A549 (cell line): ENCODE measurements at regions not wholly inside any gene's neighbourhood (a gene's known extent, or its start where the extent isn't known, plus 50 kb on each side); places are given as distances from the start of the nearest gene placed in this dataset.

Source experiments
- CTCF ChIP-seq: fragments of >200 bp; sonication (Bioruptor Twin); formaldehyde crosslinking; IDR thresholded peaks from 3 replicates; pipeline ENCODE4 v1.5.1; 2016
- EHMT2 ChIP-seq: fragments of 200-600 bp; sonication (generic); IDR thresholded peaks from 2 replicates; pipeline ENCODE4 v1.6.1; 2016; ENCODE audit warnings: antibody characterized with exemption, low read depth, mild to moderate bottlenecking, moderate library complexity
- MAZ ChIP-seq: fragments of 150-350 bp; IDR thresholded peaks from 2 replicates; pipeline ENCODE4 v1.6.1; 2014; ENCODE audit warnings: antibody characterized with exemption, low read depth, low read length, borderline replicate concordance
- POLR2A ChIP-seq: IDR thresholded peaks from 2 replicates; pipeline ENCODE4 v1.6.1; 2012; ENCODE audit warnings: mild to moderate bottlenecking, low read length

DNA sequence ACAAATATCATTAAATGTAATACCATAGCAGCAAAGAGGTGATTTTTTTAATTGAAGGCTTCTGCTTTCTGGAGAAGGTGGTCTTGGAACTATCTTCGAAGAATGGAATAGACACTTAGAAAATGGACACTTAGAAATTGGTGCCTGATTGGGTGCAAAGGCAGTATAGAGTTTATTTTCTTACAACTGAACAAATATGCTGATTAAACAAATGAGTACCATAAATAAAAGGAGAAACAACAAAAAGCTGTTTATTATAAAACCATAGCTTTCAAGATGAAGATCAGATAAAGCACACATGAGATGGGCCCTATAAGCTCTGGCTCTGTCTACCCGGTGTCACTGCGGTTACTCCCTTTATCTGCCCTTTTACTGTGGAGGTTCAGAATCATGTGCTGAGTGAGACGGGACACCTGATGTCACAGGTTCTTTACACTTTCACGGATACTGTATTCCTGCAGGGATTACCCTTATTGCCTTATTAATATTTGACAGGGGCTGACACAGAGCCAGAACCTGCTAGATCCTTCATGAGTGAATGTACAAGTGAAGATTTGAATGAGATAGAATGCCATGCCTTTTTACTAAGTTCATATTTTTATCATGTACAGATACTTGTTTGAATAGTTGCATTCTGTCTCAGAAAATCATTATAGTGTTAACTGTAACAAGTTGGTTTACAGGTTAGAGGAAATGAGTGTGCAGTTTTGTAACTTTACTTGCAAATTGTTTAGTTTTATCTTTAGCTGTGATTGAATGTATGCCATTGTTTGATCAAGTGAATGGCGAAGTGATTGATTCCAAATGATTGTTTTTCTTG is 477.5 kb upstream of the RGS6 start:
- TF ChIP-seq EHMT2 (no peak), CTCF (no peak), MAZ (no peak), POLR2A (no peak)
